H9 (cell line): ENCODE measurements at regions not wholly inside any gene's neighbourhood (a gene's known extent, or its start where the extent isn't known, plus 50 kb on each side); places are given as distances from the start of the nearest gene placed in this dataset.

Experiments
- DNase-seq: peaks from one replicate; pipeline ENCODE4 v3.0.0-alpha.2; 2017
- H2AFZ ChIP-seq: one replicate; pipeline ENCODE4 v1.6.1; 2013; ENCODE audit warnings: mild to moderate bottlenecking, low read length, control low read depth, moderate library complexity
- H2AK5ac ChIP-seq: 2 replicates; pipeline ENCODE4 v1.6.1; 2013; ENCODE audit warnings: low read length, control low read depth, mixed read lengths; ENCODE audit not compliant: insufficient read length
- H2BK120ac ChIP-seq: one replicate; pipeline ENCODE4 v1.6.1; 2013; ENCODE audit warnings: low read depth, mild to moderate bottlenecking, low read length, control low read depth, inconsistent platforms; ENCODE audit not compliant: poor library complexity, severe bottlenecking
- H2BK12ac ChIP-seq: 2 replicates; pipeline ENCODE4 v1.6.1; 2013; ENCODE audit warnings: low read length, control low read depth, mixed read lengths, low read depth; ENCODE audit not compliant: insufficient read length
- H2BK15ac ChIP-seq: 2 replicates; pipeline ENCODE4 v1.6.1; 2013; ENCODE audit warnings: low read depth, low read length, control low read depth
- H2BK20ac ChIP-seq: one replicate; pipeline ENCODE4 v1.6.1; 2013; ENCODE audit warnings: low read depth, mild to moderate bottlenecking, low read length, control low read depth, inconsistent platforms; ENCODE audit not compliant: poor library complexity, severe bottlenecking
- H2BK5ac ChIP-seq: 2 replicates; pipeline ENCODE4 v1.6.1; 2013; ENCODE audit warnings: low read length, control low read depth, mixed read lengths; ENCODE audit not compliant: insufficient read length
- H3K14ac ChIP-seq: 2 replicates; pipeline ENCODE4 v1.6.1; 2013; ENCODE audit warnings: low read length, control low read depth; ENCODE audit not compliant: insufficient read depth
- H3K18ac ChIP-seq: 2 replicates; pipeline ENCODE4 v1.6.1; 2013; ENCODE audit warnings: low read depth, mild to moderate bottlenecking, mixed read lengths, low read length, control low read depth; ENCODE audit not compliant: insufficient read length
- H3K23ac ChIP-seq: 2 replicates; pipeline ENCODE4 v1.6.1; 2013; ENCODE audit warnings: low read length, control low read depth, mixed read lengths, low read depth; ENCODE audit not compliant: insufficient read length
- H3K23me2 ChIP-seq: 2 replicates; pipeline ENCODE4 v1.6.1; 2013; ENCODE audit warnings: low read depth, mild to moderate bottlenecking, mixed read lengths, low read length, control low read depth; ENCODE audit not compliant: insufficient read length, poor library complexity, severe bottlenecking
- H3K27ac ChIP-seq: 2 replicates; pipeline ENCODE4 v1.5.1; 2013; ENCODE audit warnings: low read length, control low read depth, mixed read lengths, low read depth; ENCODE audit not compliant: insufficient read length
- H3K27me3 ChIP-seq: 2 replicates; pipeline ENCODE4 v1.6.1; 2013; ENCODE audit warnings: low read length, control low read depth, inconsistent platforms; ENCODE audit not compliant: insufficient read depth
- H3K4ac ChIP-seq: 2 replicates; pipeline ENCODE4 v1.6.1; 2013; ENCODE audit warnings: low read depth, mild to moderate bottlenecking, control low read depth, inconsistent platforms, low read length, moderate library complexity
- H3K4me1 ChIP-seq: 2 replicates; pipeline ENCODE4 v1.6.1; 2013; ENCODE audit warnings: low read length, control low read depth, inconsistent platforms; ENCODE audit not compliant: insufficient read depth
- H3K4me2 ChIP-seq: 2 replicates; pipeline ENCODE4 v1.6.1; 2013; ENCODE audit warnings: low read length, control low read depth, mixed read lengths; ENCODE audit not compliant: insufficient read length, insufficient read depth
- H3K56ac ChIP-seq: 2 replicates; pipeline ENCODE4 v1.6.1; 2013; ENCODE audit warnings: low read depth, mild to moderate bottlenecking, mixed read lengths, low read length, control low read depth; ENCODE audit not compliant: insufficient read length
- H3K79me1 ChIP-seq: 2 replicates; pipeline ENCODE4 v1.6.1; 2013; ENCODE audit warnings: low read depth, mild to moderate bottlenecking, moderate library complexity, low read length, control low read depth, inconsistent platforms; ENCODE audit not compliant: insufficient read depth, poor library complexity, severe bottlenecking
- H3K79me2 ChIP-seq: 2 replicates; pipeline ENCODE4 v1.6.1; 2013; ENCODE audit warnings: low read length, control low read depth, inconsistent platforms; ENCODE audit not compliant: insufficient read depth
- H3K9ac ChIP-seq: 2 replicates; pipeline ENCODE4 v1.6.1; 2013; ENCODE audit warnings: low read length, control low read depth, mixed read lengths; ENCODE audit not compliant: insufficient read length; ENCODE audit errors: extremely low read depth
- H3K9me3 ChIP-seq: one replicate; pipeline ENCODE4 v1.6.1; 2013; ENCODE audit warnings: low read depth, low read length, inconsistent platforms; ENCODE audit not compliant: control insufficient read depth
- H3T11ph ChIP-seq: one replicate; pipeline ENCODE4 v1.6.1; 2013; ENCODE audit warnings: mild to moderate bottlenecking, low read length, control low read depth, inconsistent platforms
- H4K20me1 ChIP-seq: one replicate; pipeline ENCODE4 v1.6.1; 2013; ENCODE audit not compliant: control insufficient read depth, insufficient read length, insufficient read depth
- H4K5ac ChIP-seq: 2 replicates; pipeline ENCODE4 v1.6.1; 2013; ENCODE audit warnings: low read depth, mild to moderate bottlenecking, mixed read lengths, low read length, control low read depth; ENCODE audit not compliant: insufficient read length
- H4K8ac ChIP-seq: replicated peaks from 2 replicates; pipeline ENCODE4 v1.6.1; 2013; ENCODE audit warnings: low read length, control low read depth, mixed read lengths, low read depth; ENCODE audit not compliant: insufficient read length
- H4K91ac ChIP-seq: 2 replicates; pipeline ENCODE4 v1.6.1; 2013; ENCODE audit warnings: low read depth, mild to moderate bottlenecking, moderate library complexity, mixed read lengths, low read length, control low read depth; ENCODE audit not compliant: insufficient read length
- H3K27ac Mint-ChIP-seq, 3 experiments: 2 replicates in 2 of 3; 3 replicates in 1 of 3; pipeline ENCODE4 v1.8.0; 2020 to 2021; ENCODE audit warnings: mixed read lengths in 3 of 3, mild to moderate bottlenecking in 1 of 3, moderate library complexity in 1 of 3
- H3K27me3 Mint-ChIP-seq: 2 replicates; pipeline ENCODE4 v1.8.0; 2021; ENCODE audit warnings: low read depth, mild to moderate bottlenecking, moderate library complexity, mixed read lengths
- H3K36me3 Mint-ChIP-seq, 3 experiments: 2 replicates in 2 of 3; 3 replicates in 1 of 3; pipeline ENCODE4 v1.8.0; 2020 to 2021; ENCODE audit warnings: low read depth in 3 of 3, mixed read lengths in 3 of 3; ENCODE audit not compliant: insufficient read depth in 1 of 3
- H3K4me1 Mint-ChIP-seq, 2 experiments: 2 replicates each; pipeline ENCODE4 v1.8.0; 2020; ENCODE audit warnings: mixed read lengths in 2 of 2
- H3K4me3 Mint-ChIP-seq, 2 experiments: 2 replicates in 1 of 2; 3 replicates in 1 of 2; pipeline ENCODE4 v1.8.0; 2020 to 2021; ENCODE audit warnings: mild to moderate bottlenecking in 2 of 2, mixed read lengths in 2 of 2, moderate library complexity in 1 of 2
- H3K9me3 Mint-ChIP-seq, 2 experiments: 2 replicates in 1 of 2; 3 replicates in 1 of 2; pipeline ENCODE4 v1.8.0; 2020; ENCODE audit warnings: mild to moderate bottlenecking in 2 of 2, mixed read lengths in 2 of 2, moderate library complexity in 1 of 2
- WGBS: extraction: QIAGEN DNeasy Blood & Tissue Kit; methylation state at CpG from one replicate; pipeline ENCODE4 v1.1.7; 2013; ENCODE audit warnings: missing lambda C conversion rate, low lambda C conversion rate, mixed read lengths; ENCODE audit not compliant: insufficient read length; ENCODE audit errors: extremely low coverage; 5-methylcytosine and 5-hydroxymethylcytosine counted together
- TF ChIP-seq, protein P1 (sequence below): fragments of 200-600 bp; sonication (generic); conservative IDR thresholded peaks from 3 replicates; pipeline ENCODE4 v1.8.0; 2021; ENCODE audit warnings: antibody characterized with exemption, mild to moderate bottlenecking

DNA sequence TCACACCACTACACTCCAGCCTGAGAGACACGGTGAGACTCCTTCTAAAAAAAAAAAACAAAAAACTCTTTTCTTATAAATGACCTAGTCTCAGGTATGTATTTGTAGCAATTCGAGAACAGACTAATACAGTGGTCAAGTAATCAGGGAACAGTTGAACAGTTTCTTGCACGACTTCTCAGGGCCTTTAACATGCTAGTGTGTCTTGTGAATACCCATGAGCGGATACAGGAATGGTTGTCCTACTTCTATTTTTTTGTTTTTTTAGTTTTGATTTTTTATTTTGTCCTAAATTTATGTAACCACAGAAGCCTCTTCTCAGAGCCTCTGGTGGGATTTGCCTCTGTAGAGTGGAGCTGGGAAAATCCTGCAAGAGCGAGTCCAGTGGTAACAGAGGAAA lies 71.0 kb upstream of the NANOS1 start:
- Histone ChIP-seq H2BK15ac (no peak overlapping the region), H2BK20ac (no peak overlapping the region), H3K4ac (no peak overlapping the region), H3K56ac (no peak overlapping the region), H3K23ac (no peak overlapping the region), H2AFZ (no peak overlapping the region), H3K9ac (no peak overlapping the region), H2BK12ac (no peak overlapping the region), H3K4me1 (no peaks in the 10 kb centered on the region), H3K79me1 (no peaks in the 10 kb centered on the region), H3K14ac (no peak overlapping the region), H3K4me2 (no peak overlapping the region), H4K8ac (no peak overlapping the region), H2BK120ac (no peak overlapping the region), H4K91ac (no peak overlapping the region), H4K5ac (no peak overlapping the region), H4K20me1 (no peaks in the 10 kb centered on the region), H3K9me3 (no peaks in the 10 kb centered on the region), H3T11ph (no peak overlapping the region), H2AK5ac (no peak overlapping the region), H2BK5ac (no peak overlapping the region), H3K27me3 (no peaks in the 10 kb centered on the region), H3K79me2 (no peaks in the 10 kb centered on the region), H3K18ac (no peak overlapping the region), H3K23me2 (no peaks in the 10 kb centered on the region), H3K27ac (no peak overlapping the region)
- no CpG with 5 or more reads among the region's 5 CpGs for WGBS
- Mint-ChIP-seq H3K9me3 (no peaks in the 10 kb centered on the region), H3K27me3 (peaks cover 2% of the 10 kb centered on the region; the same call in 1 of the 2 replicates), H3K36me3 (no peaks in the 10 kb centered on the region), H3K4me1 (peaks cover 10 to 23% of the 10 kb centered on the region in 2 experiments), H3K27ac (no peak overlapping the region; a peak in 1 of 7 replicates), H3K4me3 (no peak overlapping the region)
- no peak for DNase-seq
- TF ChIP-seq, protein P1, sequence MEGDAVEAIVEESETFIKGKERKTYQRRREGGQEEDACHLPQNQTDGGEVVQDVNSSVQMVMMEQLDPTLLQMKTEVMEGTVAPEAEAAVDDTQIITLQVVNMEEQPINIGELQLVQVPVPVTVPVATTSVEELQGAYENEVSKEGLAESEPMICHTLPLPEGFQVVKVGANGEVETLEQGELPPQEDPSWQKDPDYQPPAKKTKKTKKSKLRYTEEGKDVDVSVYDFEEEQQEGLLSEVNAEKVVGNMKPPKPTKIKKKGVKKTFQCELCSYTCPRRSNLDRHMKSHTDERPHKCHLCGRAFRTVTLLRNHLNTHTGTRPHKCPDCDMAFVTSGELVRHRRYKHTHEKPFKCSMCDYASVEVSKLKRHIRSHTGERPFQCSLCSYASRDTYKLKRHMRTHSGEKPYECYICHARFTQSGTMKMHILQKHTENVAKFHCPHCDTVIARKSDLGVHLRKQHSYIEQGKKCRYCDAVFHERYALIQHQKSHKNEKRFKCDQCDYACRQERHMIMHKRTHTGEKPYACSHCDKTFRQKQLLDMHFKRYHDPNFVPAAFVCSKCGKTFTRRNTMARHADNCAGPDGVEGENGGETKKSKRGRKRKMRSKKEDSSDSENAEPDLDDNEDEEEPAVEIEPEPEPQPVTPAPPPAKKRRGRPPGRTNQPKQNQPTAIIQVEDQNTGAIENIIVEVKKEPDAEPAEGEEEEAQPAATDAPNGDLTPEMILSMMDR = no peak
